H9 (cell line): ENCODE measurements at regions not wholly inside any gene's neighbourhood (a gene's known extent, or its start where the extent isn't known, plus 50 kb on each side); places are given as distances from the start of the nearest gene placed in this dataset.

Experiments used
- DNase-seq: peaks from one replicate; pipeline ENCODE4 v3.0.0-alpha.2; 2017
- H2AFZ ChIP-seq: one replicate; pipeline ENCODE4 v1.6.1; 2013; ENCODE audit warnings: mild to moderate bottlenecking, low read length, control low read depth, moderate library complexity
- H2AK5ac ChIP-seq: 2 replicates; pipeline ENCODE4 v1.6.1; 2013; ENCODE audit warnings: low read length, control low read depth, mixed read lengths; ENCODE audit not compliant: insufficient read length
- H2BK120ac ChIP-seq: one replicate; pipeline ENCODE4 v1.6.1; 2013; ENCODE audit warnings: low read depth, mild to moderate bottlenecking, low read length, control low read depth, inconsistent platforms; ENCODE audit not compliant: poor library complexity, severe bottlenecking
- H2BK12ac ChIP-seq: 2 replicates; pipeline ENCODE4 v1.6.1; 2013; ENCODE audit warnings: low read length, control low read depth, mixed read lengths, low read depth; ENCODE audit not compliant: insufficient read length
- H2BK15ac ChIP-seq: 2 replicates; pipeline ENCODE4 v1.6.1; 2013; ENCODE audit warnings: low read depth, low read length, control low read depth
- H2BK20ac ChIP-seq: one replicate; pipeline ENCODE4 v1.6.1; 2013; ENCODE audit warnings: low read depth, mild to moderate bottlenecking, low read length, control low read depth, inconsistent platforms; ENCODE audit not compliant: poor library complexity, severe bottlenecking
- H2BK5ac ChIP-seq: 2 replicates; pipeline ENCODE4 v1.6.1; 2013; ENCODE audit warnings: low read length, control low read depth, mixed read lengths; ENCODE audit not compliant: insufficient read length
- H3K14ac ChIP-seq: 2 replicates; pipeline ENCODE4 v1.6.1; 2013; ENCODE audit warnings: low read length, control low read depth; ENCODE audit not compliant: insufficient read depth
- H3K18ac ChIP-seq: 2 replicates; pipeline ENCODE4 v1.6.1; 2013; ENCODE audit warnings: low read depth, mild to moderate bottlenecking, mixed read lengths, low read length, control low read depth; ENCODE audit not compliant: insufficient read length
- H3K23ac ChIP-seq: 2 replicates; pipeline ENCODE4 v1.6.1; 2013; ENCODE audit warnings: low read length, control low read depth, mixed read lengths, low read depth; ENCODE audit not compliant: insufficient read length
- H3K23me2 ChIP-seq: 2 replicates; pipeline ENCODE4 v1.6.1; 2013; ENCODE audit warnings: low read depth, mild to moderate bottlenecking, mixed read lengths, low read length, control low read depth; ENCODE audit not compliant: insufficient read length, poor library complexity, severe bottlenecking
- H3K27ac ChIP-seq: 2 replicates; pipeline ENCODE4 v1.5.1; 2013; ENCODE audit warnings: low read length, control low read depth, mixed read lengths, low read depth; ENCODE audit not compliant: insufficient read length
- H3K27me3 ChIP-seq: 2 replicates; pipeline ENCODE4 v1.6.1; 2013; ENCODE audit warnings: low read length, control low read depth, inconsistent platforms; ENCODE audit not compliant: insufficient read depth
- H3K4ac ChIP-seq: 2 replicates; pipeline ENCODE4 v1.6.1; 2013; ENCODE audit warnings: low read depth, mild to moderate bottlenecking, control low read depth, inconsistent platforms, low read length, moderate library complexity
- H3K4me1 ChIP-seq: 2 replicates; pipeline ENCODE4 v1.6.1; 2013; ENCODE audit warnings: low read length, control low read depth, inconsistent platforms; ENCODE audit not compliant: insufficient read depth
- H3K4me2 ChIP-seq: 2 replicates; pipeline ENCODE4 v1.6.1; 2013; ENCODE audit warnings: low read length, control low read depth, mixed read lengths; ENCODE audit not compliant: insufficient read length, insufficient read depth
- H3K56ac ChIP-seq: 2 replicates; pipeline ENCODE4 v1.6.1; 2013; ENCODE audit warnings: low read depth, mild to moderate bottlenecking, mixed read lengths, low read length, control low read depth; ENCODE audit not compliant: insufficient read length
- H3K79me1 ChIP-seq: 2 replicates; pipeline ENCODE4 v1.6.1; 2013; ENCODE audit warnings: low read depth, mild to moderate bottlenecking, moderate library complexity, low read length, control low read depth, inconsistent platforms; ENCODE audit not compliant: insufficient read depth, poor library complexity, severe bottlenecking
- H3K79me2 ChIP-seq: 2 replicates; pipeline ENCODE4 v1.6.1; 2013; ENCODE audit warnings: low read length, control low read depth, inconsistent platforms; ENCODE audit not compliant: insufficient read depth
- H3K9ac ChIP-seq: 2 replicates; pipeline ENCODE4 v1.6.1; 2013; ENCODE audit warnings: low read length, control low read depth, mixed read lengths; ENCODE audit not compliant: insufficient read length; ENCODE audit errors: extremely low read depth
- H3K9me3 ChIP-seq: one replicate; pipeline ENCODE4 v1.6.1; 2013; ENCODE audit warnings: low read depth, low read length, inconsistent platforms; ENCODE audit not compliant: control insufficient read depth
- H3T11ph ChIP-seq: one replicate; pipeline ENCODE4 v1.6.1; 2013; ENCODE audit warnings: mild to moderate bottlenecking, low read length, control low read depth, inconsistent platforms
- H4K20me1 ChIP-seq: one replicate; pipeline ENCODE4 v1.6.1; 2013; ENCODE audit not compliant: control insufficient read depth, insufficient read length, insufficient read depth
- H4K5ac ChIP-seq: 2 replicates; pipeline ENCODE4 v1.6.1; 2013; ENCODE audit warnings: low read depth, mild to moderate bottlenecking, mixed read lengths, low read length, control low read depth; ENCODE audit not compliant: insufficient read length
- H4K8ac ChIP-seq: replicated peaks from 2 replicates; pipeline ENCODE4 v1.6.1; 2013; ENCODE audit warnings: low read length, control low read depth, mixed read lengths, low read depth; ENCODE audit not compliant: insufficient read length
- H4K91ac ChIP-seq: 2 replicates; pipeline ENCODE4 v1.6.1; 2013; ENCODE audit warnings: low read depth, mild to moderate bottlenecking, moderate library complexity, mixed read lengths, low read length, control low read depth; ENCODE audit not compliant: insufficient read length
- H3K27ac Mint-ChIP-seq, 3 experiments: 2 replicates in 2 of 3; 3 replicates in 1 of 3; pipeline ENCODE4 v1.8.0; 2020 to 2021; ENCODE audit warnings: mixed read lengths in 3 of 3, mild to moderate bottlenecking in 1 of 3, moderate library complexity in 1 of 3
- H3K27me3 Mint-ChIP-seq: 2 replicates; pipeline ENCODE4 v1.8.0; 2021; ENCODE audit warnings: low read depth, mild to moderate bottlenecking, moderate library complexity, mixed read lengths
- H3K36me3 Mint-ChIP-seq, 3 experiments: 2 replicates in 2 of 3; 3 replicates in 1 of 3; pipeline ENCODE4 v1.8.0; 2020 to 2021; ENCODE audit warnings: low read depth in 3 of 3, mixed read lengths in 3 of 3; ENCODE audit not compliant: insufficient read depth in 1 of 3
- H3K4me1 Mint-ChIP-seq, 2 experiments: 2 replicates each; pipeline ENCODE4 v1.8.0; 2020; ENCODE audit warnings: mixed read lengths in 2 of 2
- H3K4me3 Mint-ChIP-seq, 2 experiments: 2 replicates in 1 of 2; 3 replicates in 1 of 2; pipeline ENCODE4 v1.8.0; 2020 to 2021; ENCODE audit warnings: mild to moderate bottlenecking in 2 of 2, mixed read lengths in 2 of 2, moderate library complexity in 1 of 2
- H3K9me3 Mint-ChIP-seq, 2 experiments: 2 replicates in 1 of 2; 3 replicates in 1 of 2; pipeline ENCODE4 v1.8.0; 2020; ENCODE audit warnings: mild to moderate bottlenecking in 2 of 2, mixed read lengths in 2 of 2, moderate library complexity in 1 of 2
- CTCF ChIP-seq: fragments of 200-600 bp; sonication (generic); conservative IDR thresholded peaks from 3 replicates; pipeline ENCODE4 v1.8.0; 2021; ENCODE audit warnings: antibody characterized with exemption, mild to moderate bottlenecking
- WGBS: extraction: QIAGEN DNeasy Blood & Tissue Kit; methylation state at CpG from one replicate; pipeline ENCODE4 v1.1.7; 2013; ENCODE audit warnings: missing lambda C conversion rate, low lambda C conversion rate, mixed read lengths; ENCODE audit not compliant: insufficient read length; ENCODE audit errors: extremely low coverage; 5-methylcytosine and 5-hydroxymethylcytosine counted together

DNA sequence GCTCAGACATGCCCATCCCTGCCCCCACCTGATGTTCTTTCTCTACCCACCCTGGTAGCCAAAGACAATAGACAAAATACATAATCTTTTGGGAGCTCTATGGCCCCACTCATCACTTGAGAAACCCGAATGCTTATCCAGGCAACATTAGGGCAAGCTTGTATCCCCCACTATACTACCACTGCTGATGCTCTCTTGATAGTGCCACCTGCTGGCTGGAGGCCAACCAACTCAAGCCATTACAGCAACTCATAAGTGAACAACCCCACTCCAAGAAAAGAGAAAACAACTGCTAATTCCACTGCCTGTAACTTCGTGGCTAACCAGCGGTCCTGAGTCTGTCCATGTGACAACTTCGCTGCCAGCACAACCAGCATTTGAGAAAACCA, 342.5 kb upstream of the TGFBR2 start:
- no peak overlapping the region for H3K56ac ChIP-seq
- no peak overlapping the region for H4K8ac ChIP-seq
- no peak overlapping the region for H3K18ac ChIP-seq
- no peak overlapping the region for H2AFZ ChIP-seq
- H2AK5ac ChIP-seq, result no peak overlapping the region
- Mint-ChIP-seq H3K36me3 (peaks cover 6 to 41% (median 26%) of the 10 kb centered on the region in 3 experiments), H3K4me1 (peaks cover 18 to 22% of the 10 kb centered on the region in 2 experiments), H3K27ac (no peak overlapping the region; a peak in 1 of 7 replicates), H3K4me3 (no peak overlapping the region), H3K27me3 (peaks cover 2% of the 10 kb centered on the region; the same call in 1 of the 2 replicates), H3K9me3 (peaks cover 29 to 30% of the 10 kb centered on the region in 2 experiments)
- no peaks in the 10 kb centered on the region for H3K79me2 ChIP-seq
- H4K5ac ChIP-seq, result no peak overlapping the region
- H3K79me1 ChIP-seq, result no peaks in the 10 kb centered on the region
- H3K4me2 ChIP-seq, result no peak overlapping the region
- no peak overlapping the region for H2BK15ac ChIP-seq
- H3K14ac ChIP-seq, result no peak overlapping the region
- no peak overlapping the region for H3K9ac ChIP-seq
- no peak overlapping the region for H3K27ac ChIP-seq
- no peak overlapping the region for H2BK120ac ChIP-seq
- no peak overlapping the region for H2BK20ac ChIP-seq
- no peak overlapping the region for H4K91ac ChIP-seq
- DNase-seq, result no peak
- no peak overlapping the region for H2BK5ac ChIP-seq
- WGBS, result no CpG with 5 or more reads among the region's 4 CpGs
- peak; percentile 13; the same call in 1 of the 3 replicates for TF ChIP-seq CTCF
- H3K4me1 ChIP-seq, result no peaks in the 10 kb centered on the region; the same call in 1 of the 2 replicates
- no peak overlapping the region for H3T11ph ChIP-seq
- no peaks in the 10 kb centered on the region for H3K23me2 ChIP-seq
- no peak overlapping the region for H3K23ac ChIP-seq
- no peaks in the 10 kb centered on the region for H3K27me3 ChIP-seq
- H2BK12ac ChIP-seq, result no peak overlapping the region
- no peak overlapping the region for H3K4ac ChIP-seq
- no peaks in the 10 kb centered on the region for H4K20me1 ChIP-seq
- H3K9me3 ChIP-seq, result no peaks in the 10 kb centered on the region
